ENCODE measurements at regions not wholly inside any gene's neighbourhood (a gene's known extent, or its start where the extent isn't known, plus 50 kb on each side); places are given as distances from the start of the nearest gene placed in this dataset.

GRCh38 chr11:70538641-70539359 is 140.5 kb downstream of the CTTN start:
- H3K27ac Mint-ChIP-seq, result no peak overlapping the region
- TF ChIP-seq, protein P1, sequence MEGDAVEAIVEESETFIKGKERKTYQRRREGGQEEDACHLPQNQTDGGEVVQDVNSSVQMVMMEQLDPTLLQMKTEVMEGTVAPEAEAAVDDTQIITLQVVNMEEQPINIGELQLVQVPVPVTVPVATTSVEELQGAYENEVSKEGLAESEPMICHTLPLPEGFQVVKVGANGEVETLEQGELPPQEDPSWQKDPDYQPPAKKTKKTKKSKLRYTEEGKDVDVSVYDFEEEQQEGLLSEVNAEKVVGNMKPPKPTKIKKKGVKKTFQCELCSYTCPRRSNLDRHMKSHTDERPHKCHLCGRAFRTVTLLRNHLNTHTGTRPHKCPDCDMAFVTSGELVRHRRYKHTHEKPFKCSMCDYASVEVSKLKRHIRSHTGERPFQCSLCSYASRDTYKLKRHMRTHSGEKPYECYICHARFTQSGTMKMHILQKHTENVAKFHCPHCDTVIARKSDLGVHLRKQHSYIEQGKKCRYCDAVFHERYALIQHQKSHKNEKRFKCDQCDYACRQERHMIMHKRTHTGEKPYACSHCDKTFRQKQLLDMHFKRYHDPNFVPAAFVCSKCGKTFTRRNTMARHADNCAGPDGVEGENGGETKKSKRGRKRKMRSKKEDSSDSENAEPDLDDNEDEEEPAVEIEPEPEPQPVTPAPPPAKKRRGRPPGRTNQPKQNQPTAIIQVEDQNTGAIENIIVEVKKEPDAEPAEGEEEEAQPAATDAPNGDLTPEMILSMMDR (IDR thresholded peaks at IDR 0.05; ENCODE audit: unreplicated experiment), result no peak
- no peaks in the 10 kb centered on the region for H3K9me3 Mint-ChIP-seq (ENCODE audit: low read depth)
- no peak for DNase-seq (ENCODE audit: low spot score, unreplicated experiment)
- no peaks in the 10 kb centered on the region for H3K4me1 Mint-ChIP-seq (ENCODE audit: low read depth)
- H3K4me3 Mint-ChIP-seq (ENCODE audit: low read depth), result no peak overlapping the region
- H3K27me3 Mint-ChIP-seq, result no peaks in the 10 kb centered on the region
- H3K36me3 Mint-ChIP-seq (ENCODE audit: insufficient read depth), result no peaks in the 10 kb centered on the region

DNA sequence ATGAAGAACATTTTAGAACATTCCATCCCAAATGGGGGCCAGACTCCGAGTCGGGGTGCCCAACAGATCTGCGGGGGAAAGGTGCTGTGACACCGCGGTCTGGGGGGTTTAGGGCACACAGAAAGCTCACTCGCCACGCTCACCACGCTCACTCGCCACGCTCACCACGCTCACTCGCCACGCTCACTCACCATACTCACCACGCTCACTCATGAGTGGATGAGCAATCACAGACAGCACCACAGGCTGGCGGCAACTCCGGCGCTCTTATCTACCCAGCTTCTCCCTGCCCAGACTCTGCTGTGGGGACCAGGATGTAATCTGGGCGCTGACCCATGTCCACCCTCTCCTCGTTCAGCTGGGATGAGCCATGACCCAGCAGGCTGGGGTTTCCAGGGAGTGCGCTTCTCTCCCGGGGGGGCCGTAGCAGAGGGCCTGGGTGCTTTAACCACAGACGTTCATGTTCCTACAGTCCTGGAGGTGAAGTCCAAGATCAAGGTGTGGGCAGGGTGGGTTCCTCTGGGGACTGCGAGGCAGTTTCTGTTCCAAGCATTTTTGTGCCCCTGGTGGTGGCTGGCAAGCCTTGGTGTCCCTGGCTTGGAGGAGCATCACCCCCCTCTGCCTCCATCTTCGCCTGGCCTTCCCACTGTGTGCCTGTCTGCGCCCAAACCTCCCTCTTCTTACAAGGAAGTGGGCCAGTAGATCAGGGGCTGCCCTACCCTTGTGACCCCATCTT is 141.2 kb downstream of the CTTN start:
- DNase-seq (ENCODE audit: low spot score, unreplicated experiment), result no peak
- TF ChIP-seq, protein P1 (IDR thresholded peaks at IDR 0.05; ENCODE audit: unreplicated experiment), result no peak
- no peaks in the 10 kb centered on the region for H3K27me3 Mint-ChIP-seq
- H3K9me3 Mint-ChIP-seq (ENCODE audit: low read depth), result no peaks in the 10 kb centered on the region
- H3K4me1 Mint-ChIP-seq (ENCODE audit: low read depth), result no peaks in the 10 kb centered on the region
- H3K27ac Mint-ChIP-seq, result no peak overlapping the region
- no peak overlapping the region for H3K4me3 Mint-ChIP-seq (ENCODE audit: low read depth)
- no peaks in the 10 kb centered on the region for H3K36me3 Mint-ChIP-seq (ENCODE audit: insufficient read depth)

- no peak for DNase-seq (ENCODE audit: low spot score, unreplicated experiment)
- Mint-ChIP-seq H3K27ac (no peak overlapping the region), H3K4me1 (ENCODE audit: low read depth) (no peaks in the 10 kb centered on the region), H3K27me3 (no peaks in the 10 kb centered on the region), H3K4me3 (ENCODE audit: low read depth) (no peak overlapping the region), H3K36me3 (ENCODE audit: insufficient read depth) (no peaks in the 10 kb centered on the region), H3K9me3 (ENCODE audit: low read depth) (no peaks in the 10 kb centered on the region)
- TF ChIP-seq, protein P1 (IDR thresholded peaks at IDR 0.05; ENCODE audit: unreplicated experiment), result no peak
Observed at GRCh38 chr11:70540196-70540595, 141.9 kb downstream of the CTTN start.

DNA sequence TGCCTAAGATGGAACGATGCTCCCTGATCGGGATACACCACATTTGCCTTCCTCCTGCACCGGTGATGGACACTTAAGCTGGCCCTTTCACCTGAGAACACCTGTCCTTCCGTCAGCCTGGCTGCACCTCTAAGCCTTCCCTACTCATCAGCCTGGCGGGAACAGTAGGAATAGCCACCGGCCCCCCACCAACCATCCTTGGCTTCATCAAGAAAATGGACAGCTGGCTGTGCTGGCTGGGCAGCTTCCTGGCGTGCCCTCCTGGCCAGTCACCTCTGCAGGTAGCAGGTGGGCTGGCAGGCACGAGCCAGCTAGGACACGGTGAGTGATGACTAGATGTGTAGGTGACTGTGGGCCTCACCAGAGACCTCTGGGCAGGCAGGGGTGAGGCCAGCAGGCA is 142.8 kb downstream of the CTTN start:
- no peak for DNase-seq (ENCODE audit: low spot score, unreplicated experiment)
- no peaks in the 10 kb centered on the region for H3K27me3 Mint-ChIP-seq
- H3K4me1 Mint-ChIP-seq (ENCODE audit: low read depth), result no peaks in the 10 kb centered on the region
- no peaks in the 10 kb centered on the region for H3K9me3 Mint-ChIP-seq (ENCODE audit: low read depth)
- no peak overlapping the region for H3K4me3 Mint-ChIP-seq (ENCODE audit: low read depth)
- TF ChIP-seq, protein P1 (IDR thresholded peaks at IDR 0.05; ENCODE audit: unreplicated experiment), result no peak
- no peaks in the 10 kb centered on the region for H3K36me3 Mint-ChIP-seq (ENCODE audit: insufficient read depth)
- no peak overlapping the region for H3K27ac Mint-ChIP-seq

GRCh38 chr11:70541699-70542098 is 143.4 kb downstream of the CTTN start:
- Mint-ChIP-seq H3K27me3 (no peaks in the 10 kb centered on the region), H3K9me3 (ENCODE audit: low read depth) (no peaks in the 10 kb centered on the region), H3K36me3 (ENCODE audit: insufficient read depth) (no peaks in the 10 kb centered on the region), H3K4me3 (ENCODE audit: low read depth) (no peak overlapping the region), H3K27ac (no peak overlapping the region), H3K4me1 (ENCODE audit: low read depth) (no peaks in the 10 kb centered on the region)
- TF ChIP-seq, protein P1 (IDR thresholded peaks at IDR 0.05; ENCODE audit: unreplicated experiment), result no peak
- no peak for DNase-seq (ENCODE audit: low spot score, unreplicated experiment)
